Heart right ventricle (tissue), 16 donors: ENCODE measurements at regions not wholly inside any gene's neighbourhood (a gene's known extent, or its start where the extent isn't known, plus 50 kb on each side); places are given as distances from the start of the nearest gene placed in this dataset.

ENCODE experiments used
- ATAC-seq, 8 donors: fragments of 200-7000 bp; cut with Tn5 transposase; one replicate each; pipeline ENCODE4 v1.9.1; 2020; ENCODE audit warnings: mild to moderate bottlenecking in 8 of 8, moderate library complexity in 8 of 8, moderate number of reproducible peaks in 1 of 8
- DNase-seq, 2 donors: peaks; one replicate each; pipeline ENCODE4 v3.0.0-alpha.2; 2020
- H3K27ac ChIP-seq, 10 donors: fragments of 200-600 bp; sonication (generic) in 2 of 10; one replicate each; pipeline versions ENCODE4 v1.5.0 to v1.8.0; 2020 to 2022; ENCODE audit warnings: mild to moderate bottlenecking in 3 of 10
- H3K27me3 ChIP-seq, 7 donors: fragments of 200-600 bp; one replicate each; pipeline ENCODE4 v1.8.0; 2021 to 2022; ENCODE audit warnings: mild to moderate bottlenecking in 2 of 7
- H3K36me3 ChIP-seq, 9 donors: fragments of 200-600 bp; sonication (generic) in 1 of 9; one replicate each; pipeline versions ENCODE4 v1.5.0 to v1.8.0; 2020 to 2022; ENCODE audit warnings: mild to moderate bottlenecking in 2 of 9
- H3K4me1 ChIP-seq, 9 donors: fragments of 200-600 bp; sonication (generic) in 1 of 9; one replicate each; pipeline versions ENCODE4 v1.5.0 to v1.8.0; 2020 to 2022; ENCODE audit warnings: mild to moderate bottlenecking in 4 of 9
- H3K4me3 ChIP-seq, 10 donors: fragments of 200-600 bp; sonication (generic) in 2 of 10; one replicate each; pipeline versions ENCODE4 v1.5.0 to v1.8.0; 2020 to 2022; ENCODE audit warnings: mild to moderate bottlenecking in 7 of 10, moderate library complexity in 2 of 10
- H3K9me3 ChIP-seq, 11 donors: fragments of 200-600 bp in 10 of 11; sonication (generic) in 2 of 11; one replicate each; pipeline versions ENCODE4 v1.5.0 to v1.8.0; 2013 to 2022; ENCODE audit warnings: mild to moderate bottlenecking in 2 of 11, control low read depth in 1 of 11, moderate library complexity in 1 of 11
- CTCF ChIP-seq, 9 donors: fragments of 200-600 bp; sonication (generic) in 2 of 9; IDR thresholded peaks; one replicate each; pipeline versions ENCODE4 v1.5.0 to v1.8.0; 2021 to 2022; ENCODE audit warnings: antibody characterized with exemption in 9 of 9, mild to moderate bottlenecking in 5 of 9, moderate library complexity in 1 of 9
- WGBS, 2 donors: extraction: QIAGEN DNeasy Blood & Tissue Kit; methylation state at CpG; one replicate each; pipeline ENCODE4 v1.1.7; 2013; ENCODE audit warnings: inconsistent platforms in 1 of 2; 5-methylcytosine and 5-hydroxymethylcytosine counted together
- intact Hi-C, 10 donors: fragments of 100-400 bp; cut with DNase I; formaldehyde crosslinking; loops; one replicate each; pipeline versions ENCODE4 v1.11.1 to v1.14.2; 2022
- donor health status: Arrhythmogenic right ventricular cardiomyopathy.
- donor health status: ischemic (EF 13 %, LVEDD 7.1; RV severe dilation, severe dysfunction).
- donor health status: healthy with polysubstance abuse.
- donor health status: DM: no; HTN: yes; CAD: no.
- donor health status: DM: no; HTN: no; CAD: no.
- donor health status: ischemic (EF 25% LVEDD 6.9; RV normal size, moderate dysfunction).
- donor health status: ischemic (EF 25% LVEDD 5.7; RV mildly dilated, moderate dysfunction).
- donor health status: healthy.
- donor health status: DM: yes; HTN: yes; CAD: no.
- donor health status: Ischemic cardiomyopathy.
- donor health status: ischemic (EF 35%, LVEDD 5.7; RV mildly dilated, moderate dysfunction).
- donor health status: nonischemic (EF 11% LVEDD 7.7; RV severe dilation, severe dysfunction).
- donor health status: DM: yes; HTN: yes; CAD: no.
- donor health status: PGD.
- donor health status: ischemic (EF 29% LVEDD 5.4; RV normal size, mild dysfunction).
- donor health status: nonischemic (EF 23%, LVEDD 6.1; RV moderate dilation, normal function).

GRCh38 chr13:66205807-66206206, 1024.3 kb downstream of the PCDH9 start:
- Histone ChIP-seq H3K27me3 (no peaks in the 10 kb centered on the region), H3K9me3 (no peaks in the 10 kb centered on the region), H3K36me3 (no peaks in the 10 kb centered on the region), H3K27ac (no peak overlapping the region), H3K4me3 (no peak overlapping the region), H3K4me1 (no peaks in the 10 kb centered on the region)
- no peak for TF ChIP-seq CTCF (IDR thresholded peaks at IDR 0.05)
- 33 to 41% methylated on average over 2 of the region's 2 CpGs for WGBS, 2 donors
- no peak for DNase-seq
- intact Hi-C loops: no loop called here
- ATAC-seq: no peak

GRCh38 chr13:66200555-66200954, 1029.6 kb downstream of the PCDH9 start:
- no peak overlapping the region for H3K4me3 ChIP-seq
- intact Hi-C loops: loop anchor here in 1 of 10 donors (5.0 kb wide), 1 partner anchor 1733 kb away; no protein-coding TSS in a partner anchor
- no peak for ATAC-seq

GRCh38 chr13:66195238-66195637, 1034.9 kb downstream of the PCDH9 start:
- no peak for ATAC-seq
- Histone ChIP-seq H3K27me3 (no peaks in the 10 kb centered on the region), H3K4me1 (no peaks in the 10 kb centered on the region), H3K36me3 (no peaks in the 10 kb centered on the region), H3K4me3 (no peak overlapping the region), H3K27ac (no peak overlapping the region), H3K9me3 (peaks cover 0 to 17% (median 0%) of the 10 kb centered on the region in 11 donors)
- DNase-seq: no peak
- 86 to 89% methylated on average over 1 of the region's 1 CpG for WGBS, 2 donors
- intact Hi-C loops: no loop called here
- TF ChIP-seq CTCF (IDR thresholded peaks at IDR 0.05): no peak

More at GRCh38 chr13:66200555-66200954, 1029.6 kb downstream of the PCDH9 start:
- Histone ChIP-seq H3K36me3 (no peaks in the 10 kb centered on the region), H3K27me3 (no peaks in the 10 kb centered on the region), H3K9me3 (peaks cover 0 to 9% (median 0%) of the 10 kb centered on the region in 11 donors), H3K4me1 (no peaks in the 10 kb centered on the region), H3K27ac (no peak overlapping the region)
- DNase-seq: no peak
- TF ChIP-seq CTCF (IDR thresholded peaks at IDR 0.05): no peak

- Histone ChIP-seq H3K36me3 (no peaks in the 10 kb centered on the region), H3K27me3 (no peaks in the 10 kb centered on the region), H3K27ac (no peak overlapping the region), H3K4me3 (no peak overlapping the region), H3K9me3 (peaks cover 0 to 8% (median 0%) of the 10 kb centered on the region in 11 donors), H3K4me1 (no peaks in the 10 kb centered on the region)
- ATAC-seq: no peak
- no peak for TF ChIP-seq CTCF (IDR thresholded peaks at IDR 0.05)
- no peak for DNase-seq
- intact Hi-C loops: no loop called here
- 52 to 92% methylated on average over 1 of the region's 1 CpG for WGBS, 2 donors
These were observed 1040.2 kb downstream of the PCDH9 start for GRCh38 chr13:66189986-66190385.
